ENCODE measurements at regions not wholly inside any gene's neighbourhood (a gene's known extent, or its start where the extent isn't known, plus 50 kb on each side); places are given as distances from the start of the nearest gene placed in this dataset.

- Histone ChIP-seq H4K20me1 (ENCODE audit: insufficient read depth, poor library complexity, severe bottlenecking) (no peaks in the 10 kb centered on the region), H3K4me3 (no peak overlapping the region), H3K27me3 (no peaks in the 10 kb centered on the region), H3K27ac (no peak overlapping the region), H3K36me3 (replicated peaks; ENCODE audit: insufficient read depth, low read depth) (no peaks in the 10 kb centered on the region), H3K79me2 (no peaks in the 10 kb centered on the region), H3K4me1 (ENCODE audit: insufficient read depth) (no peaks in the 10 kb centered on the region), H2AFZ (no peak overlapping the region), H3K4me2 (no peak overlapping the region), H3K9me3 (ENCODE audit: low read depth) (no peaks in the 10 kb centered on the region), H3K9me2 (replicated peaks; ENCODE audit: insufficient read depth) (no peaks in the 10 kb centered on the region)
- WGBS (ENCODE audit: low lambda C conversion rate, missing lambda C conversion rate): 48% methylated on average over 8 of the region's 8 CpGs
- TF ChIP-seq EZH2phosphoT487 (IDR thresholded peaks at IDR 0.05; ENCODE audit: low read depth, severe bottlenecking, unreplicated experiment) (no peak), CTCF (IDR thresholded peaks at IDR 0.05; ENCODE audit: poor library complexity) (peak; percentile 58), EZH2 (IDR thresholded peaks at IDR 0.05; ENCODE audit: borderline replicate concordance) (no peak)
- peak; percentile 35 for DNase-seq (ENCODE audit: low spot score)
Measured at GRCh38 chr11:131217313-131218310, 152.8 kb upstream of the NTM start.

GRCh38 chr11:131218542-131218941 is 151.9 kb upstream of the NTM start:
- no peaks in the 10 kb centered on the region for H3K36me3 ChIP-seq (replicated peaks; ENCODE audit: insufficient read depth, low read depth)
- H4K20me1 ChIP-seq (ENCODE audit: insufficient read depth, poor library complexity, severe bottlenecking): no peaks in the 10 kb centered on the region
- H2AFZ ChIP-seq: no peak overlapping the region
- H3K9me3 ChIP-seq (ENCODE audit: low read depth): no peaks in the 10 kb centered on the region
- no peak overlapping the region for H3K4me2 ChIP-seq
- no peak overlapping the region for H3K4me3 ChIP-seq
- DNase-seq (ENCODE audit: low spot score): no peak
- H3K79me2 ChIP-seq: no peaks in the 10 kb centered on the region
- H3K9me2 ChIP-seq (replicated peaks; ENCODE audit: insufficient read depth): no peaks in the 10 kb centered on the region
- H3K4me1 ChIP-seq (ENCODE audit: insufficient read depth): no peaks in the 10 kb centered on the region
- 95% methylated on average over 1 of the region's 1 CpG for WGBS (ENCODE audit: low lambda C conversion rate, missing lambda C conversion rate)
- H3K27ac ChIP-seq: no peak overlapping the region
- TF ChIP-seq EZH2 (IDR thresholded peaks at IDR 0.05; ENCODE audit: borderline replicate concordance) (no peak), EZH2phosphoT487 (IDR thresholded peaks at IDR 0.05; ENCODE audit: low read depth, severe bottlenecking, unreplicated experiment) (no peak), CTCF (IDR thresholded peaks at IDR 0.05; ENCODE audit: poor library complexity) (no peak)
- H3K27me3 ChIP-seq: no peaks in the 10 kb centered on the region

- no peak for DNase-seq (ENCODE audit: low spot score)
- Histone ChIP-seq H3K36me3 (replicated peaks; ENCODE audit: insufficient read depth, low read depth) (no peaks in the 10 kb centered on the region), H3K9me2 (replicated peaks; ENCODE audit: insufficient read depth) (no peaks in the 10 kb centered on the region), H3K79me2 (no peaks in the 10 kb centered on the region), H3K4me2 (no peak overlapping the region), H3K4me1 (ENCODE audit: insufficient read depth) (no peaks in the 10 kb centered on the region), H4K20me1 (ENCODE audit: insufficient read depth, poor library complexity, severe bottlenecking) (no peaks in the 10 kb centered on the region), H3K4me3 (no peak overlapping the region), H3K9me3 (ENCODE audit: low read depth) (no peaks in the 10 kb centered on the region), H3K27me3 (no peaks in the 10 kb centered on the region), H3K27ac (no peak overlapping the region), H2AFZ (no peak overlapping the region)
- TF ChIP-seq EZH2 (IDR thresholded peaks at IDR 0.05; ENCODE audit: borderline replicate concordance) (no peak), CTCF (IDR thresholded peaks at IDR 0.05; ENCODE audit: poor library complexity) (no peak), EZH2phosphoT487 (IDR thresholded peaks at IDR 0.05; ENCODE audit: low read depth, severe bottlenecking, unreplicated experiment) (no peak)
Measured at GRCh38 chr11:131219646-131220045, 150.8 kb upstream of the NTM start.

Data from hepatocyte (in vitro differentiated cells).